ENCODE measurements at regions not wholly inside any gene's neighbourhood (a gene's known extent, or its start where the extent isn't known, plus 50 kb on each side); places are given as distances from the start of the nearest gene placed in this dataset.

- Histone ChIP-seq H3K36me3 (no peaks in the 10 kb centered on the region), H3K27me3 (replicated peaks in 1 of 7) (no peaks in the 10 kb centered on the region), H3K9me3 (no peaks in the 10 kb centered on the region), H3K4me3 (no peak overlapping the region), H3K27ac (no peak overlapping the region), H3K4me1 (no peaks in the 10 kb centered on the region)
- TF ChIP-seq, protein P1, sequence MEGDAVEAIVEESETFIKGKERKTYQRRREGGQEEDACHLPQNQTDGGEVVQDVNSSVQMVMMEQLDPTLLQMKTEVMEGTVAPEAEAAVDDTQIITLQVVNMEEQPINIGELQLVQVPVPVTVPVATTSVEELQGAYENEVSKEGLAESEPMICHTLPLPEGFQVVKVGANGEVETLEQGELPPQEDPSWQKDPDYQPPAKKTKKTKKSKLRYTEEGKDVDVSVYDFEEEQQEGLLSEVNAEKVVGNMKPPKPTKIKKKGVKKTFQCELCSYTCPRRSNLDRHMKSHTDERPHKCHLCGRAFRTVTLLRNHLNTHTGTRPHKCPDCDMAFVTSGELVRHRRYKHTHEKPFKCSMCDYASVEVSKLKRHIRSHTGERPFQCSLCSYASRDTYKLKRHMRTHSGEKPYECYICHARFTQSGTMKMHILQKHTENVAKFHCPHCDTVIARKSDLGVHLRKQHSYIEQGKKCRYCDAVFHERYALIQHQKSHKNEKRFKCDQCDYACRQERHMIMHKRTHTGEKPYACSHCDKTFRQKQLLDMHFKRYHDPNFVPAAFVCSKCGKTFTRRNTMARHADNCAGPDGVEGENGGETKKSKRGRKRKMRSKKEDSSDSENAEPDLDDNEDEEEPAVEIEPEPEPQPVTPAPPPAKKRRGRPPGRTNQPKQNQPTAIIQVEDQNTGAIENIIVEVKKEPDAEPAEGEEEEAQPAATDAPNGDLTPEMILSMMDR (IDR thresholded peaks at IDR 0.05 in 8 of 11, conservative IDR thresholded peaks at IDR 0.05 in 3 of 11) = no peak
- TF ChIP-seq POLR2AphosphoS5 (IDR thresholded peaks at IDR 0.05) (no peak), POLR2A (IDR thresholded peaks at IDR 0.05) (no peak)
- 59 to 78% (median 70%) methylated on average over 6 of the region's 6 CpGs for WGBS, 5 donors
- no peak for DNase-seq
- intact Hi-C loops (cut with DNase I; ENCODE audit: low total_unique reads) = no loop called here
These were observed 195.6 kb downstream of the SNCA start for GRCh38 chr4:89641367-89641687.

DNA sequence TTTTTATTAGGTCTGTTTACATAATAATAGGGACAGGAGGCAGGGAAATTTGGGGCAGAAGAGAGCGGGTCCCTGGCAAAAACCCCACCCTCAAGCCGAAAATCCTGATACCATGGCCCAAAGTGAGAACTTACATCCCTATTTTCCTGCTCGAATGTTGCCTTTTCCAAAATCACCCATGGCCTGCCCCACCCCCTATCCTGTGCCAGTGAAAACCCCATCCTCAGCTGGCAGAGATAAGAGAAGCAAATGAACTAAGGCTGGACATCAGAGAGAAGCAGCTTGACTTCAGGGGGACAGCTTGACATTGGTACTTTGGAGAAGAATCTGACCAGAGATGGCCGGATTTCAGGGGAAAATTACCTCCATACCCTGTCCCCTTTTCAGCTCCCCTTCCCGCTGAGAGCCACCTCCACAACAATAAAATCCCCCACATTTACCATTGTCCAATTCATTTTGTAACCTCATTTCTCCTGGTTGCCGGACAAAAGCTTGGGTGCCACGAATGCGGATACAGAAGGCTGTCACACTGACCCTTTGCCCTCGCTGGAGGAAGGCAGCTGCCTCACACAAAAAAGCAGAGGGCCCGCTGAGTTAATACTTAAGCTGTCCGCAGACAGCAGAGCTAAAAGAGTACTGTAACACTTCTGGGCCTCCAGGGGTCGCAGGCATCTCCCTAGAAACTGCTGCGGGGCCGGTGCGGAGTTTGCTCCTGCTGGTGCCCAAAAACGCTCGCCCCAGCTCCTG, 196.2 kb downstream of the SNCA start:
- Histone ChIP-seq H3K27ac (no peak overlapping the region), H3K36me3 (no peaks in the 10 kb centered on the region), H3K27me3 (replicated peaks in 1 of 7) (no peaks in the 10 kb centered on the region), H3K4me3 (no peak overlapping the region), H3K4me1 (no peaks in the 10 kb centered on the region), H3K9me3 (no peaks in the 10 kb centered on the region)
- intact Hi-C loops (cut with DNase I; ENCODE audit: low total_unique reads) = no loop called here
- DNase-seq = no peak
- no peak for TF ChIP-seq POLR2A (IDR thresholded peaks at IDR 0.05)
- TF ChIP-seq, protein P1 (IDR thresholded peaks at IDR 0.05 in 8 of 11, conservative IDR thresholded peaks at IDR 0.05 in 3 of 11) = no peak
- no peak for TF ChIP-seq POLR2AphosphoS5 (IDR thresholded peaks at IDR 0.05)
- 61 to 75% (median 67%) methylated on average over 17 of the region's 17 CpGs for WGBS, 5 donors

- intact Hi-C loops (cut with DNase I; ENCODE audit: low total_unique reads) = no loop called here
- H3K4me3 ChIP-seq = no peak overlapping the region
- H3K27me3 ChIP-seq (replicated peaks in 1 of 7) = no peaks in the 10 kb centered on the region
- DNase-seq = no peak
- no peak overlapping the region for H3K27ac ChIP-seq
- H3K4me1 ChIP-seq = no peaks in the 10 kb centered on the region
- H3K9me3 ChIP-seq = no peaks in the 10 kb centered on the region
- TF ChIP-seq, protein P1 (IDR thresholded peaks at IDR 0.05 in 8 of 11, conservative IDR thresholded peaks at IDR 0.05 in 3 of 11) = no peak
- TF ChIP-seq POLR2A (IDR thresholded peaks at IDR 0.05) = no peak
- no peak for TF ChIP-seq POLR2AphosphoS5 (IDR thresholded peaks at IDR 0.05)
- WGBS, 5 donors = 83 to 92% (median 89%) methylated on average over 2 of the region's 2 CpGs
- no peaks in the 10 kb centered on the region for H3K36me3 ChIP-seq
These were observed 197.6 kb downstream of the SNCA start for GRCh38 chr4:89639395-89639794.

GRCh38 chr4:89625599-89626293, 211.2 kb downstream of the SNCA start:
- TF ChIP-seq, protein P1 (IDR thresholded peaks at IDR 0.05 in 8 of 11, conservative IDR thresholded peaks at IDR 0.05 in 3 of 11) = no peak
- TF ChIP-seq POLR2AphosphoS5 (IDR thresholded peaks at IDR 0.05) = no peak
- TF ChIP-seq POLR2A (IDR thresholded peaks at IDR 0.05) = no peak
- Histone ChIP-seq H3K27ac (no peak overlapping the region), H3K27me3 (replicated peaks in 1 of 7) (no peaks in the 10 kb centered on the region), H3K4me1 (no peaks in the 10 kb centered on the region), H3K4me3 (no peak overlapping the region), H3K9me3 (no peaks in the 10 kb centered on the region), H3K36me3 (no peaks in the 10 kb centered on the region)
- WGBS, 5 donors = 59 to 86% (median 73%) methylated on average over 1 of the region's 1 CpG
- intact Hi-C loops (cut with DNase I; ENCODE audit: low total_unique reads) = no loop called here
- DNase-seq = no peak
